Left forelimb (tissue), 1 donor: ENCODE measurements at regions not wholly inside any gene's neighbourhood (a gene's known extent, or its start where the extent isn't known, plus 50 kb on each side); places are given as distances from the start of the nearest gene placed in this dataset.

Experiments
- DNase-seq: peaks from one replicate; pipeline ENCODE4 v3.0.0-alpha.2; 2018; ENCODE audit warnings: low spot score

- DNase-seq: no peak
These were observed 398.4 kb downstream of the METTL4 start for GRCh38 chr18:2172881-2173280.

GRCh38 chr18:2173486-2173885, 397.8 kb downstream of the METTL4 start:
- no peak for DNase-seq

GRCh38 chr18:2178036-2178435, 393.3 kb downstream of the METTL4 start:
- DNase-seq: no peak

GRCh38 chr18:2179498-2180183, 391.7 kb downstream of the METTL4 start:
- no peak for DNase-seq

GRCh38 chr18:2180586-2180985, 390.7 kb downstream of the METTL4 start:
- no peak for DNase-seq

- no peak for DNase-seq
These were observed 387.9 kb downstream of the METTL4 start for GRCh38 chr18:2183432-2183831.

- DNase-seq: no peak
These were observed 384.3 kb downstream of the METTL4 start for GRCh38 chr18:2186967-2187366.

- DNase-seq: no peak
These were observed 383.0 kb downstream of the METTL4 start for GRCh38 chr18:2188258-2188657.

- DNase-seq: no peak
These were observed 380.0 kb downstream of the METTL4 start for GRCh38 chr18:2191180-2191790.

GRCh38 chr18:2192562-2192961, 378.7 kb downstream of the METTL4 start:
- DNase-seq: no peak

GRCh38 chr18:2197946-2198345, 373.4 kb downstream of the METTL4 start:
- no peak for DNase-seq

- DNase-seq: no peak
These were observed 372.2 kb downstream of the METTL4 start for GRCh38 chr18:2199060-2199459.

GRCh38 chr18:2201036-2201600, 370.2 kb downstream of the METTL4 start:
- DNase-seq: no peak

- DNase-seq: no peak
These were observed 366.6 kb downstream of the METTL4 start for GRCh38 chr18:2204736-2205135.

- no peak for DNase-seq
These were observed 364.0 kb downstream of the METTL4 start for GRCh38 chr18:2207294-2207693.

- DNase-seq: no peak
These were observed 358.6 kb downstream of the METTL4 start for GRCh38 chr18:2212598-2213205.

GRCh38 chr18:2213905-2214304, 357.4 kb downstream of the METTL4 start:
- DNase-seq: no peak

- no peak for DNase-seq
These were observed 353.9 kb downstream of the METTL4 start for GRCh38 chr18:2217356-2217755.

GRCh38 chr18:2218101-2218500, 353.2 kb downstream of the METTL4 start:
- DNase-seq: no peak

- no peak for DNase-seq
These were observed 351.6 kb downstream of the METTL4 start for GRCh38 chr18:2219706-2220105.

GRCh38 chr18:2222270-2223185, 348.8 kb downstream of the METTL4 start:
- no peak for DNase-seq

- no peak for DNase-seq
These were observed 347.9 kb downstream of the METTL4 start for GRCh38 chr18:2223449-2223848.
